OCI-M2 (cell line): ENCODE measurements at regions not wholly inside any gene's neighbourhood (a gene's known extent, or its start where the extent isn't known, plus 50 kb on each side); places are given as distances from the start of the nearest gene placed in this dataset.

Source experiments
- DNase-seq: peaks from one replicate; lab custom pipeline; 2025; ENCODE audit not compliant: unreplicated experiment; lab: John Stamatoyannopoulos, UW

GRCh38 chr4:127084666-127085065 is 548.1 kb upstream of the INTU start:
- no peak for DNase-seq

- DNase-seq = no peak
Observed at GRCh38 chr4:127097061-127097460, 535.7 kb upstream of the INTU start.

GRCh38 chr4:127102361-127102760 is 530.4 kb upstream of the INTU start:
- no peak for DNase-seq

- no peak for DNase-seq
Observed at GRCh38 chr4:127103681-127104115, 529.1 kb upstream of the INTU start.

- DNase-seq = no peak
Observed at GRCh38 chr4:127113844-127114362, 518.9 kb upstream of the INTU start.

GRCh38 chr4:127118681-127119080 is 514.1 kb upstream of the INTU start:
- DNase-seq = no peak

- no peak for DNase-seq
Observed at GRCh38 chr4:127120441-127121090, 512.2 kb upstream of the INTU start.

GRCh38 chr4:127124919-127125318 is 507.8 kb upstream of the INTU start:
- DNase-seq = no peak

GRCh38 chr4:127126718-127127117 is 506.0 kb upstream of the INTU start:
- DNase-seq = no peak

GRCh38 chr4:127131527-127131926 is 501.2 kb upstream of the INTU start:
- DNase-seq = no peak

- no peak for DNase-seq
Observed at GRCh38 chr4:127134490-127134889, 498.3 kb upstream of the INTU start.

- DNase-seq = no peak
Observed at GRCh38 chr4:127138586-127138985, 494.2 kb upstream of the INTU start.

GRCh38 chr4:127139788-127140286 is 492.9 kb upstream of the INTU start:
- DNase-seq = no peak

- no peak for DNase-seq
Observed at GRCh38 chr4:127140306-127140705, 492.5 kb upstream of the INTU start.

- no peak for DNase-seq
Observed at GRCh38 chr4:127141856-127142255, 490.9 kb upstream of the INTU start.

GRCh38 chr4:127143460-127144195 is 489.1 kb upstream of the INTU start:
- no peak for DNase-seq

GRCh38 chr4:127145006-127145540 is 487.7 kb upstream of the INTU start:
- no peak for DNase-seq

GRCh38 chr4:127148165-127148564 is 484.6 kb upstream of the INTU start:
- DNase-seq = no peak

- no peak for DNase-seq
Observed at GRCh38 chr4:127149086-127149485, 483.7 kb upstream of the INTU start.

- no peak for DNase-seq
Observed at GRCh38 chr4:127151941-127152340, 480.8 kb upstream of the INTU start.

- DNase-seq = no peak
Observed at GRCh38 chr4:127155116-127155515, 477.6 kb upstream of the INTU start.

- no peak for DNase-seq
Observed at GRCh38 chr4:127155555-127155954, 477.2 kb upstream of the INTU start.
